ENCODE measurements at regions not wholly inside any gene's neighbourhood (a gene's known extent, or its start where the extent isn't known, plus 50 kb on each side); places are given as distances from the start of the nearest gene placed in this dataset.

DNA sequence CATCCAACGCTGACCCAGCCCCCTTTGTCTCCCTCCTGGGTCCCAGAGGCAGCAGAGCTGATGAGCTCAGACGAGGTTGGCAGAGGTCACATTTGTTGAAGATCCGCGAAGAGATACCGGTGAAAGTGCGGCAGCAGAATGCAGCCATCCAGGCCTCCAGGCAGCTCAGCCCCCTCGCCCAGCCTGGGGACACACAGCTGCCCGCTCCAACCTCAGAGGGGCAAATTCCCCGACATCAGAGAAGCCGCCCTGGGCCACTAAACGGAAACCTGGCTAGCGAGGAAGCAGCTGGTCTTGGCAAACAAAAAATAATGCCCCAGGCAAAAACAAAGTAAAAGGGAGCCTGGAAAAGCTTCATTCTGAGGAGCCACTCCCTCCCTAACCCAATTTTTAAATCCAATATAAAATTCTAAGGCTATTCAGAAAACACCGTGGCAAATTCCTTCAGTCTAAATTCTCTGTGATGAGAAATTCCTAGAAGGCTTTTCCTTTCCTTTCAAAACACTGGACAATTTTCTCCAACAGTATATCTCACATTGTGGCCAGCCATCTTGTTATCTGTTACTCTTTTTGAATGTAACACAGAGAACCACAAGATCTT is 262.4 kb downstream of the SS18 start:
- peak in 1 of 2 donors; percentile 42 for ATAC-seq (ENCODE audit: low FRiP score in 2 of 2)
- H3K4me3 ChIP-seq = no peak overlapping the region
- DNase-seq = peak in 1 of 2 donors; percentile 27
- TF ChIP-seq POLR2AphosphoS5 (IDR thresholded peaks at IDR 0.05) = no peak
- no peak for TF ChIP-seq EP300 (IDR thresholded peaks at IDR 0.05)
- TF ChIP-seq CTCF (IDR thresholded peaks at IDR 0.05) = no peak
- TF ChIP-seq POLR2A (IDR thresholded peaks at IDR 0.05) = no peak
- no peaks in the 10 kb centered on the region for H3K27me3 ChIP-seq
- H3K4me1 ChIP-seq = peaks cover 0 to 12% (median 0%) of the 10 kb centered on the region in 4 donors
- H3K9me3 ChIP-seq = no peaks in the 10 kb centered on the region
- no peaks in the 10 kb centered on the region for H3K36me3 ChIP-seq
- 57 to 63% methylated on average over 12 to 13 of the region's 13 CpGs for WGBS, 2 donors
- no peak overlapping the region for H3K27ac ChIP-seq

DNA sequence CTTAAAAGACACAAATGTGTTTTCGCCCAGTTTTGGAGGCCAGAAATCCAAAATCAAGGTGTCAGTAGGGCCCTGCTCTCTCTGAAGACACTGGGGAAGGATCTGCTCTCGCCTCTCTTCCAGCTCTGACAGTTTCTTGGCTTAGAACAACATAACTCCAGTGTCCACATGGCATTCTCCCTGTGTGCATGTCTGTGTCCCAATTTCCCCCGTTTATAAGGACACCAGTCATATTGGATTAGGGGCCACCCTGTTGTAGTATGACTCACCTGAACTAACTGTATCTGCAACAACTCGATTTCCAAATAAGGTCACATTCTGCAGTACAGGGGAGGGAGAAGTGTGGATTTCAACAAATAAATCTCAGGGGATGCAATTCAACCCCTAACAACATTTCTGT is 263.2 kb downstream of the SS18 start:
- WGBS, 2 donors = 70 to 75% methylated on average over 4 of the region's 4 CpGs
- no peak overlapping the region for H3K4me3 ChIP-seq
- no peaks in the 10 kb centered on the region for H3K27me3 ChIP-seq
- ATAC-seq (ENCODE audit: low FRiP score in 2 of 2) (peak in 1 of 2 donors; percentile 31), DNase-seq (no peak)
- H3K27ac ChIP-seq = no peak overlapping the region
- TF ChIP-seq EP300 (IDR thresholded peaks at IDR 0.05) = no peak
- no peak for TF ChIP-seq CTCF (IDR thresholded peaks at IDR 0.05)
- no peak for TF ChIP-seq POLR2AphosphoS5 (IDR thresholded peaks at IDR 0.05)
- no peak for TF ChIP-seq POLR2A (IDR thresholded peaks at IDR 0.05)
- no peaks in the 10 kb centered on the region for H3K36me3 ChIP-seq
- no peaks in the 10 kb centered on the region for H3K9me3 ChIP-seq
- peaks cover 0 to 12% (median 0%) of the 10 kb centered on the region in 4 donors for H3K4me1 ChIP-seq

DNA sequence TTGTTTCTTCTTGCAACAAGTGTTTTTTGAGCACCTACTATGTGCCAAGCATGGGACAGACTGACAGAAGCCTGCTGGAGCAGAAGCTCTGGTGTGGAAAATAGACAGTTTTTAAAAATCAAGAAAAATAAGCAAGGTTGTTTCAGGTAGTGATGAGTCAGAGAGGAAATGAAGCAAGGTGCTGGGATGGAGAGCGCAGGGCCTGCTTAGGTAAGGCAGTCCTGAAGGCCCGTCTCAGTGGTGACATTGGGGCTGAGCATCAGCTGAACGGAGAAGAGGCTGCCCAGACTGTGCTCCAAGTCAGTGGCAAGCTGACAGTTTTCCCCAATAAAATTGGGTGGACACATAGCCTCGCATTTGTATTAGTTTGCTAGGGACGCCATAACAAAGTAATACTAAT is 263.6 kb downstream of the SS18 start:
- H3K27me3 ChIP-seq = no peaks in the 10 kb centered on the region
- peaks cover 0 to 12% (median 0%) of the 10 kb centered on the region in 4 donors for H3K4me1 ChIP-seq
- ATAC-seq (ENCODE audit: low FRiP score in 2 of 2) (no peak), DNase-seq (no peak)
- no peaks in the 10 kb centered on the region for H3K36me3 ChIP-seq
- H3K9me3 ChIP-seq = no peaks in the 10 kb centered on the region
- 88 to 89% methylated on average over 5 of the region's 5 CpGs for WGBS, 2 donors
- no peak overlapping the region for H3K27ac ChIP-seq
- TF ChIP-seq POLR2A (IDR thresholded peaks at IDR 0.05) (no peak), POLR2AphosphoS5 (IDR thresholded peaks at IDR 0.05) (no peak), EP300 (IDR thresholded peaks at IDR 0.05) (no peak), CTCF (IDR thresholded peaks at IDR 0.05) (no peak)
- H3K4me3 ChIP-seq = no peak overlapping the region

DNA sequence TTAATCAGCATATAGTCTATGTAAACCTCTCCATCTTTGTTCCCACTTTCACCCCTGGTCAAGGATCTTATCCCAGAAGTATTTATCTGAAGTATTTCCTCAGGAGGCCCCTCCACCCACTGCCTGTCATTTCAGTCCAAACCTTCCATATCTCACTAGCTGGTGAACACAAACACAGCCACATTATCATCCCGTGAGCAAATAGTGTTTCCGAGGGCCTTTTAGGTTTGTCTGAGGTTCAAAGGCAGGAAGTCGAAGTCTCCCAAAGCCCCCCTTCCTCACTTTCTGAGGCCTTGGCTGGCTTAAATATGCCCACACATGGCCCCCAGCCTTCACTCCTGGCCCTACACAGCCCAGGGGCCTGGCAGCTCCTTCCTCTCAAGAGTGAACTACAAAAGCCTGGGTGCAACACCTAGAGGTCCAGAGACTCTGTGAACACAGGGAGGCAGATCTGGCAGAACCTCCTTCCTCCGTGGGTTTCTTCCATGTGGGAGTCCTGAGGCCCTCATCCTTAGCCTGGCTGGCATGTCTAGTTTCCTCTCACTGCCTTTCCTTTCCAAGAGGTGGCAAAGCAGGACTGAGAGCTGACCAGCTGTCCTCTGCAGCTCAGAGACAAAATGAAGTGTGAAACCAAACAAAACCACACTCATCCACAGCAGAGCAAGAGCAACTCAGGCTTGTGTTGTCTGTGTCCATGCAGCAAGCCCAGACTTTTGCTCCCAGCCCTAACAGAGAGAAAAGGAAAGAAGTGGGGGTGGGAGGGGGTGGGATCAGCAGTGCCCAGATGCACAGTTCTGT is 264.2 kb downstream of the SS18 start:
- no peak for ATAC-seq (ENCODE audit: low FRiP score in 2 of 2)
- H3K9me3 ChIP-seq = no peaks in the 10 kb centered on the region
- no peak for DNase-seq
- 27 to 31% methylated on average over 4 of the region's 4 CpGs for WGBS, 2 donors
- peaks cover 0 to 12% (median 0%) of the 10 kb centered on the region in 4 donors for H3K4me1 ChIP-seq
- no peak overlapping the region for H3K27ac ChIP-seq
- no peaks in the 10 kb centered on the region for H3K36me3 ChIP-seq
- no peak for TF ChIP-seq EP300 (IDR thresholded peaks at IDR 0.05)
- no peaks in the 10 kb centered on the region for H3K27me3 ChIP-seq
- H3K4me3 ChIP-seq = no peak overlapping the region

GRCh38 chr18:25825056-25825455 is 265.4 kb downstream of the SS18 start:
- no peak overlapping the region for H3K27ac ChIP-seq
- H3K4me1 ChIP-seq = peaks cover 0 to 12% (median 0%) of the 10 kb centered on the region in 4 donors
- H3K27me3 ChIP-seq = no peaks in the 10 kb centered on the region
- DNase-seq (no peak), ATAC-seq (ENCODE audit: low FRiP score in 2 of 2) (no peak)
- no peaks in the 10 kb centered on the region for H3K36me3 ChIP-seq
- no peaks in the 10 kb centered on the region for H3K9me3 ChIP-seq
- 51 to 64% methylated on average over 6 of the region's 6 CpGs for WGBS, 2 donors
- TF ChIP-seq CTCF (IDR thresholded peaks at IDR 0.05) (no peak), POLR2A (IDR thresholded peaks at IDR 0.05) (no peak), POLR2AphosphoS5 (IDR thresholded peaks at IDR 0.05) (no peak), EP300 (IDR thresholded peaks at IDR 0.05) (no peak)
- no peak overlapping the region for H3K4me3 ChIP-seq
